ENCODE measurements at regions not wholly inside any gene's neighbourhood (a gene's known extent, or its start where the extent isn't known, plus 50 kb on each side); places are given as distances from the start of the nearest gene placed in this dataset.

DNA sequence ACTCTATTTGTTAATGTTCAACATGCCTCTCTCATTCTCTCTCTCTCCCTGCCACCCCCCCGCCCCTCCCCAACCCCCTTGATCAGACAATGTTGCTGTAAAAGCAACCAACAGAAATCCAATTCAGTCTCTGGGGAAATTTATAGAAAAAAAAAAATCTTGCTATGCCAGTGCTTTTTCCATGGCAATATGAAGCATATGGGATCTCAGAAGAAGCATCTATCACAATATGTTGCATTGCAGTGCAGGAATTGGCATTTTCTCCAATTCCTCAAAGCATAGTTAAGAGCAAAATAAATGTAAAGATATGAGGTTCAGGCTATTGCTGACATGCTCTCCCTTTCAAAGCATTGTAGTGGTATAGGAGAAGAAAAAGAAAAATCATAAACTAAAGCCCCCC lies 90.9 kb upstream of the LDB2 start:
- TF ChIP-seq, protein P1, sequence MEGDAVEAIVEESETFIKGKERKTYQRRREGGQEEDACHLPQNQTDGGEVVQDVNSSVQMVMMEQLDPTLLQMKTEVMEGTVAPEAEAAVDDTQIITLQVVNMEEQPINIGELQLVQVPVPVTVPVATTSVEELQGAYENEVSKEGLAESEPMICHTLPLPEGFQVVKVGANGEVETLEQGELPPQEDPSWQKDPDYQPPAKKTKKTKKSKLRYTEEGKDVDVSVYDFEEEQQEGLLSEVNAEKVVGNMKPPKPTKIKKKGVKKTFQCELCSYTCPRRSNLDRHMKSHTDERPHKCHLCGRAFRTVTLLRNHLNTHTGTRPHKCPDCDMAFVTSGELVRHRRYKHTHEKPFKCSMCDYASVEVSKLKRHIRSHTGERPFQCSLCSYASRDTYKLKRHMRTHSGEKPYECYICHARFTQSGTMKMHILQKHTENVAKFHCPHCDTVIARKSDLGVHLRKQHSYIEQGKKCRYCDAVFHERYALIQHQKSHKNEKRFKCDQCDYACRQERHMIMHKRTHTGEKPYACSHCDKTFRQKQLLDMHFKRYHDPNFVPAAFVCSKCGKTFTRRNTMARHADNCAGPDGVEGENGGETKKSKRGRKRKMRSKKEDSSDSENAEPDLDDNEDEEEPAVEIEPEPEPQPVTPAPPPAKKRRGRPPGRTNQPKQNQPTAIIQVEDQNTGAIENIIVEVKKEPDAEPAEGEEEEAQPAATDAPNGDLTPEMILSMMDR (conservative IDR thresholded peaks at IDR 0.05; ENCODE audit: low read depth in 2 of 2), result no peak
- TF ChIP-seq EZH2 (IDR thresholded peaks at IDR 0.05; ENCODE audit: low read depth, unreplicated experiment), result no peak
- TF ChIP-seq, protein P2, sequence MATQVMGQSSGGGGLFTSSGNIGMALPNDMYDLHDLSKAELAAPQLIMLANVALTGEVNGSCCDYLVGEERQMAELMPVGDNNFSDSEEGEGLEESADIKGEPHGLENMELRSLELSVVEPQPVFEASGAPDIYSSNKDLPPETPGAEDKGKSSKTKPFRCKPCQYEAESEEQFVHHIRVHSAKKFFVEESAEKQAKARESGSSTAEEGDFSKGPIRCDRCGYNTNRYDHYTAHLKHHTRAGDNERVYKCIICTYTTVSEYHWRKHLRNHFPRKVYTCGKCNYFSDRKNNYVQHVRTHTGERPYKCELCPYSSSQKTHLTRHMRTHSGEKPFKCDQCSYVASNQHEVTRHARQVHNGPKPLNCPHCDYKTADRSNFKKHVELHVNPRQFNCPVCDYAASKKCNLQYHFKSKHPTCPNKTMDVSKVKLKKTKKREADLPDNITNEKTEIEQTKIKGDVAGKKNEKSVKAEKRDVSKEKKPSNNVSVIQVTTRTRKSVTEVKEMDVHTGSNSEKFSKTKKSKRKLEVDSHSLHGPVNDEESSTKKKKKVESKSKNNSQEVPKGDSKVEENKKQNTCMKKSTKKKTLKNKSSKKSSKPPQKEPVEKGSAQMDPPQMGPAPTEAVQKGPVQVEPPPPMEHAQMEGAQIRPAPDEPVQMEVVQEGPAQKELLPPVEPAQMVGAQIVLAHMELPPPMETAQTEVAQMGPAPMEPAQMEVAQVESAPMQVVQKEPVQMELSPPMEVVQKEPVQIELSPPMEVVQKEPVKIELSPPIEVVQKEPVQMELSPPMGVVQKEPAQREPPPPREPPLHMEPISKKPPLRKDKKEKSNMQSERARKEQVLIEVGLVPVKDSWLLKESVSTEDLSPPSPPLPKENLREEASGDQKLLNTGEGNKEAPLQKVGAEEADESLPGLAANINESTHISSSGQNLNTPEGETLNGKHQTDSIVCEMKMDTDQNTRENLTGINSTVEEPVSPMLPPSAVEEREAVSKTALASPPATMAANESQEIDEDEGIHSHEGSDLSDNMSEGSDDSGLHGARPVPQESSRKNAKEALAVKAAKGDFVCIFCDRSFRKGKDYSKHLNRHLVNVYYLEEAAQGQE (IDR thresholded peaks at IDR 0.05; ENCODE audit: unreplicated experiment), result no peak
- no peak for TF ChIP-seq JUNB (IDR thresholded peaks at IDR 0.05; ENCODE audit: unreplicated experiment)
- no peak for TF ChIP-seq EZH2phosphoT487 (IDR thresholded peaks at IDR 0.05; ENCODE audit: unreplicated experiment)
- TF ChIP-seq POLR2AphosphoS5 (IDR thresholded peaks at IDR 0.05; ENCODE audit: low read depth), result no peak
- TF ChIP-seq, protein P3, sequence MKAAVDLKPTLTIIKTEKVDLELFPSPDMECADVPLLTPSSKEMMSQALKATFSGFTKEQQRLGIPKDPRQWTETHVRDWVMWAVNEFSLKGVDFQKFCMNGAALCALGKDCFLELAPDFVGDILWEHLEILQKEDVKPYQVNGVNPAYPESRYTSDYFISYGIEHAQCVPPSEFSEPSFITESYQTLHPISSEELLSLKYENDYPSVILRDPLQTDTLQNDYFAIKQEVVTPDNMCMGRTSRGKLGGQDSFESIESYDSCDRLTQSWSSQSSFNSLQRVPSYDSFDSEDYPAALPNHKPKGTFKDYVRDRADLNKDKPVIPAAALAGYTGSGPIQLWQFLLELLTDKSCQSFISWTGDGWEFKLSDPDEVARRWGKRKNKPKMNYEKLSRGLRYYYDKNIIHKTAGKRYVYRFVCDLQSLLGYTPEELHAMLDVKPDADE (IDR thresholded peaks at IDR 0.05), result no peak
- TF ChIP-seq NANOG (IDR thresholded peaks at IDR 0.05; ENCODE audit: borderline replicate concordance), result no peak
- no peak for TF ChIP-seq CREB1 (CRISPR knock-in tag; IDR thresholded peaks at IDR 0.05; ENCODE audit: low read depth)
- TF ChIP-seq, protein P4, sequence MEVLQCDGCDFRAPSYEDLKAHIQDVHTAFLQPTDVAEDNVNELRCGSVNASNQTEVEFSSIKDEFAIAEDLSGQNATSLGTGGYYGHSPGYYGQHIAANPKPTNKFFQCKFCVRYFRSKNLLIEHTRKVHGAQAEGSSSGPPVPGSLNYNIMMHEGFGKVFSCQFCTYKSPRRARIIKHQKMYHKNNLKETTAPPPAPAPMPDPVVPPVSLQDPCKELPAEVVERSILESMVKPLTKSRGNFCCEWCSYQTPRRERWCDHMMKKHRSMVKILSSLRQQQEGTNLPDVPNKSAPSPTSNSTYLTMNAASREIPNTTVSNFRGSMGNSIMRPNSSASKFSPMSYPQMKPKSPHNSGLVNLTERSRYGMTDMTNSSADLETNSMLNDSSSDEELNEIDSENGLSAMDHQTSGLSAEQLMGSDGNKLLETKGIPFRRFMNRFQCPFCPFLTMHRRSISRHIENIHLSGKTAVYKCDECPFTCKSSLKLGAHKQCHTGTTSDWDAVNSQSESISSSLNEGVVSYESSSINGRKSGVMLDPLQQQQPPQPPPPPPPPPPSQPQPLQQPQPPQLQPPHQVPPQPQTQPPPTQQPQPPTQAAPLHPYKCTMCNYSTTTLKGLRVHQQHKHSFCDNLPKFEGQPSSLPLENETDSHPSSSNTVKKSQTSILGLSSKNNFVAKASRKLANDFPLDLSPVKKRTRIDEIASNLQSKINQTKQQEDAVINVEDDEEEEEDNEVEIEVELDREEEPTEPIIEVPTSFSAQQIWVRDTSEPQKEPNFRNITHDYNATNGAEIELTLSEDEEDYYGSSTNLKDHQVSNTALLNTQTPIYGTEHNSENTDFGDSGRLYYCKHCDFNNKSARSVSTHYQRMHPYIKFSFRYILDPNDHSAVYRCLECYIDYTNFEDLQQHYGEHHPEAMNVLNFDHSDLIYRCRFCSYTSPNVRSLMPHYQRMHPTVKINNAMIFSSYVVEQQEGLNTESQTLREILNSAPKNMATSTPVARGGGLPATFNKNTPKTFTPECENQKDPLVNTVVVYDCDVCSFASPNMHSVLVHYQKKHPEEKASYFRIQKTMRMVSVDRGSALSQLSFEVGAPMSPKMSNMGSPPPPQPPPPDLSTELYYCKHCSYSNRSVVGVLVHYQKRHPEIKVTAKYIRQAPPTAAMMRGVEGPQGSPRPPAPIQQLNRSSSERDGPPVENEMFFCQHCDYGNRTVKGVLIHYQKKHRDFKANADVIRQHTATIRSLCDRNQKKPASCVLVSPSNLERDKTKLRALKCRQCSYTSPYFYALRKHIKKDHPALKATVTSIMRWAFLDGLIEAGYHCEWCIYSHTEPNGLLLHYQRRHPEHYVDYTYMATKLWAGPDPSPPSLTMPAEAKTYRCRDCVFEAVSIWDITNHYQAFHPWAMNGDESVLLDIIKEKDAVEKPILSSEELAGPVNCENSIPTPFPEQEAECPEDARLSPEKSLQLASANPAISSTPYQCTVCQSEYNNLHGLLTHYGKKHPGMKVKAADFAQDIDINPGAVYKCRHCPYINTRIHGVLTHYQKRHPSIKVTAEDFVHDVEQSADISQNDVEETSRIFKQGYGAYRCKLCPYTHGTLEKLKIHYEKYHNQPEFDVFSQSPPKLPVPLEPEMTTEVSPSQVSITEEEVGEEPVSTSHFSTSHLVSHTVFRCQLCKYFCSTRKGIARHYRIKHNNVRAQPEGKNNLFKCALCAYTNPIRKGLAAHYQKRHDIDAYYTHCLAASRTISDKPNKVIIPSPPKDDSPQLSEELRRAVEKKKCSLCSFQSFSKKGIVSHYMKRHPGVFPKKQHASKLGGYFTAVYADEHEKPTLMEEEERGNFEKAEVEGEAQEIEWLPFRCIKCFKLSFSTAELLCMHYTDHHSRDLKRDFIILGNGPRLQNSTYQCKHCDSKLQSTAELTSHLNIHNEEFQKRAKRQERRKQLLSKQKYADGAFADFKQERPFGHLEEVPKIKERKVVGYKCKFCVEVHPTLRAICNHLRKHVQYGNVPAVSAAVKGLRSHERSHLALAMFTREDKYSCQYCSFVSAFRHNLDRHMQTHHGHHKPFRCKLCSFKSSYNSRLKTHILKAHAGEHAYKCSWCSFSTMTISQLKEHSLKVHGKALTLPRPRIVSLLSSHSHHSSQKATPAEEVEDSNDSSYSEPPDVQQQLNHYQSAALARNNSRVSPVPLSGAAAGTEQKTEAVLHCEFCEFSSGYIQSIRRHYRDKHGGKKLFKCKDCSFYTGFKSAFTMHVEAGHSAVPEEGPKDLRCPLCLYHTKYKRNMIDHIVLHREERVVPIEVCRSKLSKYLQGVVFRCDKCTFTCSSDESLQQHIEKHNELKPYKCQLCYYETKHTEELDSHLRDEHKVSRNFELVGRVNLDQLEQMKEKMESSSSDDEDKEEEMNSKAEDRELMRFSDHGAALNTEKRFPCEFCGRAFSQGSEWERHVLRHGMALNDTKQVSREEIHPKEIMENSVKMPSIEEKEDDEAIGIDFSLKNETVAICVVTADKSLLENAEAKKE (CRISPR knock-in tag; IDR thresholded peaks at IDR 0.05), result no peak
- TF ChIP-seq STAT1 (IDR thresholded peaks at IDR 0.05; ENCODE audit: unreplicated experiment), result no peak
- no peak for TF ChIP-seq ZNF114 (CRISPR knock-in tag; IDR thresholded peaks at IDR 0.05)

All from GM23338 (cell line).